Astrocyte (in vitro differentiated cells and primary cell): ENCODE measurements at regions not wholly inside any gene's neighbourhood (a gene's known extent, or its start where the extent isn't known, plus 50 kb on each side); places are given as distances from the start of the nearest gene placed in this dataset.
A peak's percentile ranks its signal among the peaks of the same experiment; 100 is the strongest.

Experiments used
- DNase-seq: peaks from one replicate; pipeline ENCODE4 v3.0.0-alpha.2; 2010; ENCODE audit warnings: low read depth
- FAIRE-seq: peaks from 2 replicates; lab custom pipeline; 2011; peaks lifted over from hg19 to GRCh38; lab: Jason Lieb, UNC
- H2AFZ ChIP-seq: 2 replicates; pipeline ENCODE4 v1.6.0; 2012; ENCODE audit warnings: low read depth, low read length, inconsistent platforms
- H3K27ac ChIP-seq: 2 replicates; pipeline ENCODE4 v1.5.1; 2011; ENCODE audit warnings: low read depth, low read length, inconsistent platforms
- H3K27me3 ChIP-seq: 2 replicates; pipeline ENCODE4 v1.6.0; 2011; ENCODE audit warnings: low read length, inconsistent platforms; ENCODE audit not compliant: insufficient read depth
- H3K36me3 ChIP-seq: 2 replicates; pipeline ENCODE4 v1.5.1; 2011; ENCODE audit warnings: low read length, inconsistent platforms; ENCODE audit not compliant: insufficient read depth
- H3K4me1 ChIP-seq: 2 replicates; pipeline ENCODE4 v1.5.1; 2011; ENCODE audit warnings: low read length, inconsistent platforms; ENCODE audit not compliant: insufficient read depth
- H3K4me2 ChIP-seq: 2 replicates; pipeline ENCODE4 v1.6.0; 2012; ENCODE audit warnings: low read length, inconsistent platforms
- H3K4me3 ChIP-seq: 2 replicates; pipeline ENCODE4 v1.5.1; 2011; ENCODE audit warnings: low read depth, mild to moderate bottlenecking, low read length, inconsistent platforms; ENCODE audit not compliant: insufficient read depth
- H3K79me2 ChIP-seq: 2 replicates; pipeline ENCODE4 v1.6.0; 2012; ENCODE audit warnings: mild to moderate bottlenecking, low read length, inconsistent platforms; ENCODE audit not compliant: insufficient read depth
- H3K9ac ChIP-seq: 2 replicates; pipeline ENCODE4 v1.6.0; 2012; ENCODE audit warnings: mild to moderate bottlenecking, low read length, inconsistent platforms
- H3K9me3 ChIP-seq: 2 replicates; pipeline ENCODE4 v1.5.1; 2012; ENCODE audit warnings: low read depth, mild to moderate bottlenecking, low read length, inconsistent platforms; ENCODE audit not compliant: insufficient read depth
- H4K20me1 ChIP-seq: 2 replicates; pipeline ENCODE4 v1.6.0; 2012; ENCODE audit warnings: low read length, inconsistent platforms; ENCODE audit not compliant: insufficient read depth
- H3K27ac Mint-ChIP-seq: one replicate; pipeline ENCODE4 v1.8.0; 2021; ENCODE audit warnings: mild to moderate bottlenecking, mixed read lengths; ENCODE audit not compliant: unreplicated experiment
- H3K27me3 Mint-ChIP-seq: one replicate; pipeline ENCODE4 v1.8.0; 2021; ENCODE audit warnings: low read depth, mixed read lengths; ENCODE audit not compliant: unreplicated experiment
- H3K36me3 Mint-ChIP-seq: one replicate; pipeline ENCODE4 v1.8.0; 2021; ENCODE audit warnings: low read depth, mixed read lengths; ENCODE audit not compliant: unreplicated experiment
- H3K4me1 Mint-ChIP-seq: one replicate; pipeline ENCODE4 v1.8.0; 2021; ENCODE audit warnings: low read depth, mixed read lengths; ENCODE audit not compliant: unreplicated experiment
- H3K4me3 Mint-ChIP-seq: one replicate; pipeline ENCODE4 v1.8.0; 2021; ENCODE audit warnings: mild to moderate bottlenecking, moderate library complexity, mixed read lengths; ENCODE audit not compliant: unreplicated experiment
- H3K9me3 Mint-ChIP-seq: one replicate; pipeline ENCODE4 v1.8.0; 2021; ENCODE audit warnings: mild to moderate bottlenecking, mixed read lengths; ENCODE audit not compliant: unreplicated experiment
- EZH2 ChIP-seq: IDR thresholded peaks from 2 replicates; pipeline ENCODE4 v1.6.1; 2012; ENCODE audit warnings: mild to moderate bottlenecking, low read length, inconsistent platforms; ENCODE audit not compliant: insufficient read depth
- TF ChIP-seq, protein P1 (sequence below): IDR thresholded peaks from 2 replicates; pipeline ENCODE4 v1.5.1; 2011; ENCODE audit warnings: low read depth, mild to moderate bottlenecking, inconsistent platforms, low read length, moderate library complexity; ENCODE audit not compliant: insufficient read depth

DNA sequence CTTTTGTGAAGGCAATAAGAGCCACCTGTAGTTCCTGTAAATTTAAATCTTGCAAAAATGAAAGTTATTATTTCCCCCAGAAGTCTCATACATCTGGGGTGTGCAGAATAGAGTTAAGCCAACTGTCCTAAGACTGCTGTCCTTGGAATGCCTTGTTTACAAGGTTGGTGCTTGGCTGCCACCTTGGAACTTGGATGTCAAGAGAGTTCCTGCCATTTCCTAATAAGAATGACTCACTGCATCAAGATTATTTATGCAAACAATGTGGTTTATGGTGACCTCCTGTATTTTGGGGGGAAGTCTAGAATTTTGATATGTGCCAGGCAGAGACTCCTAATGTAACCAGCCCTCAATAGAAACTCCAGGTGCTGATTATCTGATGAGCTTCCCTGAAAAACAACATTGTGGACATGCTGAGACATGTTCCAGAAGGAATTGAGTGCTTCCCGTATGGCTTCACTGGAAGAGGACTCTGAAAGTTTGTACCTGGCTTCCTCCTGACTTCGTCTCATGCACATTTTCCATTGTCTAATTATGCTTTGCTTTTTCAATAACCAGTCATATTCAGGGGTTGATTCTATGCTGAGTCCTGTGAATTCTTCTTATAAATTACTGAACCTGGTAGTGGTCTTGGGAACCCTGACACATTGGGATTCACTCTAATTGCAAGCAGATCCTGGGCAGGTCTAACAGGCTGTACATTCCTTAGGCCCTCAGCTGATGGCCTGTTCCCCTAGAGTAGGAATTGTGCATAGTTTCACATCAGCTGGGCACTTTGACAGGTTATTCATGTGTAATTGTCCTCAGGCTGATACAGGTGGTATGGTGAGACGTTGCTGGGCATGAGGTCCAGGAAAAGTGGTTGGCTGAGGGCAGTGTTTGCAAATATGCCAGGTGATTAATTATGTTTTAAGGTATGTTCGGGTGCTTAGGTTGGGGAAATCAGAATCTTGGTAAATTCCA is 1370.7 kb upstream of the TMEM132C start:
- no peaks in the 10 kb centered on the region for H3K4me1 Mint-ChIP-seq
- Histone ChIP-seq H3K79me2 (no peaks in the 10 kb centered on the region), H3K27ac (no peak overlapping the region), H3K4me2 (no peak overlapping the region), H3K4me1 (no peaks in the 10 kb centered on the region), H3K4me3 (no peak overlapping the region), H3K36me3 (no peaks in the 10 kb centered on the region), H2AFZ (peak overlapping the region; percentile 33), H3K9ac (no peak overlapping the region), H3K27me3 (peaks cover 3% of the 10 kb centered on the region), H3K9me3 (no peaks in the 10 kb centered on the region), H4K20me1 (no peaks in the 10 kb centered on the region)
- TF ChIP-seq, protein P1, sequence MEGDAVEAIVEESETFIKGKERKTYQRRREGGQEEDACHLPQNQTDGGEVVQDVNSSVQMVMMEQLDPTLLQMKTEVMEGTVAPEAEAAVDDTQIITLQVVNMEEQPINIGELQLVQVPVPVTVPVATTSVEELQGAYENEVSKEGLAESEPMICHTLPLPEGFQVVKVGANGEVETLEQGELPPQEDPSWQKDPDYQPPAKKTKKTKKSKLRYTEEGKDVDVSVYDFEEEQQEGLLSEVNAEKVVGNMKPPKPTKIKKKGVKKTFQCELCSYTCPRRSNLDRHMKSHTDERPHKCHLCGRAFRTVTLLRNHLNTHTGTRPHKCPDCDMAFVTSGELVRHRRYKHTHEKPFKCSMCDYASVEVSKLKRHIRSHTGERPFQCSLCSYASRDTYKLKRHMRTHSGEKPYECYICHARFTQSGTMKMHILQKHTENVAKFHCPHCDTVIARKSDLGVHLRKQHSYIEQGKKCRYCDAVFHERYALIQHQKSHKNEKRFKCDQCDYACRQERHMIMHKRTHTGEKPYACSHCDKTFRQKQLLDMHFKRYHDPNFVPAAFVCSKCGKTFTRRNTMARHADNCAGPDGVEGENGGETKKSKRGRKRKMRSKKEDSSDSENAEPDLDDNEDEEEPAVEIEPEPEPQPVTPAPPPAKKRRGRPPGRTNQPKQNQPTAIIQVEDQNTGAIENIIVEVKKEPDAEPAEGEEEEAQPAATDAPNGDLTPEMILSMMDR, result no peak
- no peaks in the 10 kb centered on the region for H3K27me3 Mint-ChIP-seq
- no peak overlapping the region for H3K4me3 Mint-ChIP-seq
- DNase-seq, result peak; percentile 2
- no peak overlapping the region for H3K27ac Mint-ChIP-seq
- H3K9me3 Mint-ChIP-seq, result peaks cover 13% of the 10 kb centered on the region
- FAIRE-seq, result no peak
- no peaks in the 10 kb centered on the region for H3K36me3 Mint-ChIP-seq

DNA sequence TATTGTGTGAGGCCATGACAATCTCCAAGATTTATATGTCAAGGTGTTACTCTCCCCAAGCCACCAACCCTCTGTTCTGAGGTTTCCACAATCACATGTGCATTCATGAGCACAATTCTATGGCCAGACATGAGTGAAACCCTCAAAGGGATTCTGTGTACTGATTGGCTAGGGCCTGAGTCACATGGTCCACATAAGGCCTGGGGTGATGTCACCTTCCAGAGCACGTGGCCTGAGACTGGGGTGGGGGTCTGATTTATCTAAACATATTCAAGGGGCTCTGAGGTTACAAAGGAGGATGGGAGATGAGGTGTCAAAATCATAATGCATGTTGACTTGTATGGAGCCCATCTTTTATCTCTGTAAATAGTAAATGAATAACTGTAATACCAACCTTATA is 1369.9 kb upstream of the TMEM132C start:
- Mint-ChIP-seq H3K36me3 (no peaks in the 10 kb centered on the region), H3K27ac (no peak overlapping the region), H3K4me1 (no peaks in the 10 kb centered on the region), H3K4me3 (no peak overlapping the region), H3K27me3 (no peaks in the 10 kb centered on the region), H3K9me3 (peaks cover 9% of the 10 kb centered on the region)
- H3K36me3 ChIP-seq, result no peaks in the 10 kb centered on the region
- no peak overlapping the region for H3K4me2 ChIP-seq
- H4K20me1 ChIP-seq, result no peaks in the 10 kb centered on the region
- no peak for FAIRE-seq
- H2AFZ ChIP-seq, result no peak overlapping the region
- H3K4me3 ChIP-seq, result no peak overlapping the region
- no peaks in the 10 kb centered on the region for H3K9me3 ChIP-seq
- no peak overlapping the region for H3K27ac ChIP-seq
- H3K27me3 ChIP-seq, result peaks cover 3% of the 10 kb centered on the region
- H3K4me1 ChIP-seq, result no peaks in the 10 kb centered on the region
- H3K79me2 ChIP-seq, result no peaks in the 10 kb centered on the region
- no peak overlapping the region for H3K9ac ChIP-seq
- no peak for DNase-seq
- no peak for TF ChIP-seq EZH2
- TF ChIP-seq, protein P1, result no peak

DNA sequence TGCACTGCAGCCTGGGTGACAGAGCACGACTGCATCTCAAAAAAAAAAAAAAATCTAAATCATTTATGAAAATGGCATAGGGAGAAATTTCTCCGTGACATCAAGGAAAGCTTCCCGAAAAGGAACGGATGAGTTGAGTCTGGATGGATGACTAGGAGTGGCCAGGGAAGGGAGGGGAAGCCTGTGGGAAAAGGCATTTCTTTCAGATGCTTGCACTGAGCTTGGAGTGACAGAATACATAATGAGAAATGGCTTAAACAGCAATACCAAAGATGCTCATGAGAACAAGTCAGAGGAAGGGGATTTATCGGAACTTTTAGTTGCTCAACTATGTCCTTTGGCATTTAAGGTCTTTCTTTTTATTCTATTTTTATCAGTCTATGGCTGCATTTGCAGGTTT is 1369.2 kb upstream of the TMEM132C start:
- Histone ChIP-seq H3K4me3 (no peak overlapping the region), H3K9ac (no peak overlapping the region), H4K20me1 (no peaks in the 10 kb centered on the region), H3K27ac (no peak overlapping the region), H3K4me2 (no peak overlapping the region), H3K27me3 (peaks cover 3% of the 10 kb centered on the region), H2AFZ (no peak overlapping the region), H3K79me2 (no peaks in the 10 kb centered on the region), H3K4me1 (no peaks in the 10 kb centered on the region), H3K36me3 (no peaks in the 10 kb centered on the region), H3K9me3 (no peaks in the 10 kb centered on the region)
- H3K9me3 Mint-ChIP-seq, result peaks cover 9% of the 10 kb centered on the region
- H3K4me3 Mint-ChIP-seq, result no peak overlapping the region
- no peaks in the 10 kb centered on the region for H3K4me1 Mint-ChIP-seq
- no peaks in the 10 kb centered on the region for H3K36me3 Mint-ChIP-seq
- FAIRE-seq (no peak), DNase-seq (no peak)
- no peak overlapping the region for H3K27ac Mint-ChIP-seq
- no peaks in the 10 kb centered on the region for H3K27me3 Mint-ChIP-seq
- TF ChIP-seq EZH2, result no peak
- TF ChIP-seq, protein P1, result no peak
